GM10266 (cell line): ENCODE measurements at regions not wholly inside any gene's neighbourhood (a gene's known extent, or its start where the extent isn't known, plus 50 kb on each side); places are given as distances from the start of the nearest gene placed in this dataset.

Experiments
- DNase-seq: peaks from one replicate; pipeline ENCODE4 v3.0.0; 2012; ENCODE audit errors: extremely low spot score
- CTCF ChIP-seq: IDR thresholded peaks from 2 replicates; pipeline ENCODE4 v1.5.1; 2012; ENCODE audit warnings: mild to moderate bottlenecking, low read depth; ENCODE audit not compliant: control insufficient read depth, insufficient read depth; ENCODE audit errors: missing control alignments

GRCh38 chr18:22112215-22112614, 57.2 kb upstream of the GATA6 start:
- no peak for TF ChIP-seq CTCF
- no peak for DNase-seq

GRCh38 chr18:22113144-22113844, 56.1 kb upstream of the GATA6 start:
- DNase-seq: no peak
- TF ChIP-seq CTCF: no peak

- DNase-seq: no peak
- TF ChIP-seq CTCF: no peak
Measured at GRCh38 chr18:22114526-22115321, 54.7 kb upstream of the GATA6 start.

- no peak for DNase-seq
- no peak for TF ChIP-seq CTCF
Measured at GRCh38 chr18:22115573-22115972, 53.8 kb upstream of the GATA6 start.
